Calu3 (cell line): ENCODE measurements at regions not wholly inside any gene's neighbourhood (a gene's known extent, or its start where the extent isn't known, plus 50 kb on each side); places are given as distances from the start of the nearest gene placed in this dataset.

Experiments
- BruUV-seq: library from RNA; stranded (reverse); fragments of 400-500 nt; replicated peaks from 2 replicates; lab custom pipeline; 2021; lab: Mats Ljungman, UMichigan
- CTCF ChIA-PET: fragments of 300-600 bp; sonication (Branson Sonifier 250); formaldehyde crosslinking; loops from one replicate; lab custom pipeline; 2022; ENCODE audit warnings: antibody characterized with exemption; lab: Charles Lee
- DNase-seq: peaks from one replicate; pipeline ENCODE4 v3.0.0; 2022
- H3K27ac Mint-ChIP-seq: one replicate; pipeline ENCODE4 v1.8.0; 2022; ENCODE audit warnings: mixed read lengths; ENCODE audit not compliant: unreplicated experiment
- H3K27me3 Mint-ChIP-seq: one replicate; pipeline ENCODE4 v1.8.0; 2022; ENCODE audit warnings: mixed read lengths; ENCODE audit not compliant: unreplicated experiment
- H3K36me3 Mint-ChIP-seq: one replicate; pipeline ENCODE4 v1.8.0; 2022; ENCODE audit warnings: mild to moderate bottlenecking, moderate library complexity, mixed read lengths; ENCODE audit not compliant: insufficient read depth, unreplicated experiment
- H3K4me1 Mint-ChIP-seq: one replicate; pipeline ENCODE4 v1.8.0; 2022; ENCODE audit warnings: mild to moderate bottlenecking, low read depth, mixed read lengths; ENCODE audit not compliant: unreplicated experiment
- H3K4me3 Mint-ChIP-seq: one replicate; pipeline ENCODE4 v1.8.0; 2022; ENCODE audit warnings: mild to moderate bottlenecking, low read depth, moderate library complexity, mixed read lengths; ENCODE audit not compliant: unreplicated experiment
- H3K9me3 Mint-ChIP-seq: one replicate; pipeline ENCODE4 v1.8.0; 2022; ENCODE audit warnings: low read depth, mixed read lengths; ENCODE audit not compliant: unreplicated experiment
- CTCF ChIP-seq: fragments of 200-600 bp; IDR thresholded peaks from one replicate; pipeline ENCODE4 v1.8.0; 2022; ENCODE audit warnings: antibody characterized with exemption; ENCODE audit not compliant: unreplicated experiment
- intact Hi-C: fragments of 100-400 bp; cut with micrococcal nuclease; formaldehyde crosslinking; loops from one replicate; pipeline ENCODE4 v1.10.0; 2022; ENCODE audit not compliant: unreplicated experiment

- Mint-ChIP-seq H3K4me3 (no peak overlapping the region), H3K27ac (no peak overlapping the region), H3K36me3 (no peaks in the 10 kb centered on the region), H3K9me3 (no peaks in the 10 kb centered on the region), H3K27me3 (peaks cover 13% of the 10 kb centered on the region), H3K4me1 (no peaks in the 10 kb centered on the region)
- no peak for DNase-seq
- intact Hi-C loops: no loop called here
- CTCF ChIA-PET: no interaction called here
- BruUV-seq: no TSS peak
- TF ChIP-seq CTCF: no peak
These were observed 132.3 kb downstream of the FOXI3 start for GRCh38 chr2:88320076-88320773.

- no peak for TF ChIP-seq CTCF
- Mint-ChIP-seq H3K27ac (no peak overlapping the region), H3K36me3 (no peaks in the 10 kb centered on the region), H3K9me3 (no peaks in the 10 kb centered on the region), H3K4me1 (no peaks in the 10 kb centered on the region), H3K27me3 (peaks cover 13% of the 10 kb centered on the region), H3K4me3 (no peak overlapping the region)
- DNase-seq: no peak
- BruUV-seq: no TSS peak
- intact Hi-C loops: no loop called here
- CTCF ChIA-PET: no interaction called here
These were observed 133.6 kb downstream of the FOXI3 start for GRCh38 chr2:88318956-88319330.

GRCh38 chr2:88318071-88318955, 134.2 kb downstream of the FOXI3 start:
- H3K27ac Mint-ChIP-seq: no peak overlapping the region
- H3K27me3 Mint-ChIP-seq: peaks cover 13% of the 10 kb centered on the region
- H3K4me1 Mint-ChIP-seq: no peaks in the 10 kb centered on the region
- intact Hi-C loops: no loop called here
- no peaks in the 10 kb centered on the region for H3K9me3 Mint-ChIP-seq
- no peaks in the 10 kb centered on the region for H3K36me3 Mint-ChIP-seq
- no peak overlapping the region for H3K4me3 Mint-ChIP-seq
- no peak for DNase-seq
- BruUV-seq: no TSS peak
- CTCF ChIA-PET: no interaction called here
- no peak for TF ChIP-seq CTCF

GRCh38 chr2:88310787-88311186, 140.6 kb downstream of the THNSL2 start:
- H3K36me3 Mint-ChIP-seq: no peaks in the 10 kb centered on the region
- peaks cover 7% of the 10 kb centered on the region for H3K9me3 Mint-ChIP-seq
- CTCF ChIA-PET: no interaction called here
- no peak for DNase-seq
- no peaks in the 10 kb centered on the region for H3K27me3 Mint-ChIP-seq
- no peak overlapping the region for H3K4me3 Mint-ChIP-seq
- TF ChIP-seq CTCF: no peak
- H3K27ac Mint-ChIP-seq: no peak overlapping the region
- no TSS peak for BruUV-seq
- intact Hi-C loops: no loop called here
- no peaks in the 10 kb centered on the region for H3K4me1 Mint-ChIP-seq
